GM21528 (cell line): ENCODE measurements at regions not wholly inside any gene's neighbourhood (a gene's known extent, or its start where the extent isn't known, plus 50 kb on each side); places are given as distances from the start of the nearest gene placed in this dataset.
"Not testable (repeated sequence)": the region's sequence is repeated elsewhere in the genome, so short reads cannot be mapped to it uniquely, and the experiment has no call there.

Source experiments
- ATAC-seq: cut with Tn5 transposase; IDR thresholded peaks from one replicate; pipeline ENCODE4 v1.9.1; 2021; ENCODE audit warnings: mild to moderate bottlenecking, moderate library complexity; ENCODE audit not compliant: unreplicated experiment, low FRiP score

DNA sequence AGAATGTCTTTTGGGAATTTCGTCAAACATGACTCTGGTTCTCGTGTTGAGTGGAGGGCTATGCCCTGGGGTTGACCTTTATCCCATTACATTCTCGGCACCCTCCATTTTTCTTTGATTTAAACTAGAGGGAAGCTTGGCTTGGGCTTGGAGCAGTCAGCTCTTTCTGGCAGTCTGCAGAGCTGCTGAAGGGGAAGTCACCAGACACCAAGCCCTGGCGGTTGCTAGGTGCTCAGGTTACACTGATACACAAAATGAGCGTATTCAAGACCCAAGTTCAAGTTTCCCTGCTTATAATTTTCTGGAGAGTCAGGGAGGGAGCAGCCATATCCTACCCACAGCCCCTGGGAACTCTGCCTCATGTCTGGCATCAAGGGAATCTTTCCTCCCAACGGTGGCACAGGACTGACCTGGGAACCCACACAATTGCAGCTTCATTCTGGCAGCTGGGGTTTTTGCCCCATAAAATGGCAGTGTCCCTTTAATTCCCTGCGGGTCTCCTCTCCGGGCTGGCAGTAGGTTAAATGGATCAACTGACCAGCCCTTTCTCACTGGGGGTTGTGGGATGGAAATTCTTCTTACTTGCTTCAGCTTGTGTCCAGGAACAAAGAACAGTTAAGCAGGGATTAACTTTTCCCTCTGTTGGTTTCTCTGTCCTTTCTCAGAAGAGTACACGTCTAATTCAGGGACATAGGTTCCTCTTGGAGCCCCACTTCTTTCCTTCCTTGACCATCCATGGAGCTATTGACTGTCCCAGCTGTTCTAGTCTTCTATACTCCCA, 110.0 kb upstream of the DLG1 start:
- ATAC-seq, result no peak

DNA sequence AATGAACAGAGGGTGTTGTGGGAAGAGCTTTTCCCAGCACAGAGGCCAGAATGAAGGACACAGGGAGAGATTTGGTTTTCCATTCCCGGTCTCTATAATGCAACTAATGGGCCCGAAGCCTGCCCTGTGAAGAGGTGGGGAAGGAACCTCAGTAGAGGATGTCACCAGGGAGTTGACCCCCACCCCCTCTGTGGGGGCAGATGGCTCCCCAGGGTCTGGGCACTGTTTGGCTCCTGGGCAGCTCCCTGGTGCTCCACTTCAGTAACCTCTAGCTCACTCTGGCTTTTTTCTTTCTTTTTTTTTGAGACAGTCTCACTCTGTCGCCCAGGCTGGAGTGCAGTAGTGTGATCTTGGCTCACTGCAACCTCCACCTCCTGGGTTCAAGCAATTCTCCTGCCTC, 109.1 kb upstream of the DLG1 start:
- no peak for ATAC-seq

- ATAC-seq, result no peak
Observed at GRCh38 chr3:197407053-197407452, 108.6 kb upstream of the DLG1 start.

DNA sequence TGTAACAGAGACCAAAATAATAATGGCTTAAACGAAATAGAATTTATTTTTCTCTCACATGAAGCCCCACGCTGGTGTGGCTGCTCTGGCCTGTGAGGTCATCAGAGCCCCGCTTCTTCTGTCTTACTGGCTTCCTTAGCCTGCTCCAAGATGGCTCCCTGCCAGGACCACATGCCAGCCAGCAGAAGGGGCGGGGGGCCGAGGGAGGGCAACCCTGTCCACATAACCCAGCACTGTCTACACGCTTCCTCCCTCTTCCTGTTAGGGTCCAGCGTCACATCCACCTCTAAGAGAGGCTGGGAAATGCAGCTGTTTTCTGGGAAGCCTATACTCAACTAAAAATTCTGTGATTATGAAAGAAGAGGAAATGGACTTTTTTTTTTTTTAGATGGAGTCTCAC, 107.9 kb upstream of the DLG1 start:
- no peak for ATAC-seq

DNA sequence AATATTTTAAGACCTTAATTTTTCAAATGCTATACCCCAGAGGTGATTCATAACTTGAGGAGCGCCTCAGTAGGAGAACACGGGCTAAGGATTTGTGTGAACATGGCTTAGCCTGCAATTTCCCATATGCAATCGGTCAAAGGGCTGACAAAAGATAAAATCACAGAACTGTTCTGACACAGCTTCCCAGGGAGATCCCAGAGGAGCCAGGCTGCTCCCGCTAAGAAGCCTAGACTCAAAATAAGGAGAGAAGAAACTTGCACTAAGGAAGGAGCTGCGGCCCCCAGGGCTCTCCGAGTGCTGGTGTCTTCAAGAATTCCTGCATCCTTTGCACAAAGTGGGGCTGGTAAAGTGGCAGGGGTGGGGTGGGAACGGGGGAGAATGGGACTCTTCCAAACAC, 106.3 kb upstream of the DLG1 start:
- no peak for ATAC-seq

GRCh38 chr3:197404030-197404429, 105.6 kb upstream of the DLG1 start:
- ATAC-seq, result no peak

DNA sequence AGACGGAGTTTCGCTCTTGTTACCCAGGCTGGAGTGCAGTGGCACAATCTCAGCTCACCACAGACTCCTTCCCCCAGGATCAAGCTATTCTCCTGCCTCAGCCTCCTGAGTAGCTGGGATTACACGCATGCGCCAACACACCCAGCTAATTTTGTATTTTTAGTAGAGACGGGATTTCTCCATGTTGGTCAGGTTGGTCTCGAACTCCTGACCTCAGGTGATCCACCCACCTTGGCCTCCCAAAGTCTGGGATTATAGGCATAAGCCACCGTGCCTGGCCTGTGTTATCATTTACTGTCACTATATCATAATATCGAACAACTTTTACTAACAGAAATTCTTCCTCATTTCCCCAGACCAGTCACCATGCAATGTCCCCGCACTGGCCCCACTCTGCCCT, 104.0 kb upstream of the DLG1 start:
- not testable (repeated sequence) for ATAC-seq

GRCh38 chr3:197399486-197399885, 101.1 kb upstream of the DLG1 start:
- ATAC-seq, result no peak

- no peak for ATAC-seq
Observed at GRCh38 chr3:197398286-197398878, 100.0 kb upstream of the DLG1 start.

GRCh38 chr3:197397838-197398237, 99.4 kb upstream of the DLG1 start:
- no peak for ATAC-seq

DNA sequence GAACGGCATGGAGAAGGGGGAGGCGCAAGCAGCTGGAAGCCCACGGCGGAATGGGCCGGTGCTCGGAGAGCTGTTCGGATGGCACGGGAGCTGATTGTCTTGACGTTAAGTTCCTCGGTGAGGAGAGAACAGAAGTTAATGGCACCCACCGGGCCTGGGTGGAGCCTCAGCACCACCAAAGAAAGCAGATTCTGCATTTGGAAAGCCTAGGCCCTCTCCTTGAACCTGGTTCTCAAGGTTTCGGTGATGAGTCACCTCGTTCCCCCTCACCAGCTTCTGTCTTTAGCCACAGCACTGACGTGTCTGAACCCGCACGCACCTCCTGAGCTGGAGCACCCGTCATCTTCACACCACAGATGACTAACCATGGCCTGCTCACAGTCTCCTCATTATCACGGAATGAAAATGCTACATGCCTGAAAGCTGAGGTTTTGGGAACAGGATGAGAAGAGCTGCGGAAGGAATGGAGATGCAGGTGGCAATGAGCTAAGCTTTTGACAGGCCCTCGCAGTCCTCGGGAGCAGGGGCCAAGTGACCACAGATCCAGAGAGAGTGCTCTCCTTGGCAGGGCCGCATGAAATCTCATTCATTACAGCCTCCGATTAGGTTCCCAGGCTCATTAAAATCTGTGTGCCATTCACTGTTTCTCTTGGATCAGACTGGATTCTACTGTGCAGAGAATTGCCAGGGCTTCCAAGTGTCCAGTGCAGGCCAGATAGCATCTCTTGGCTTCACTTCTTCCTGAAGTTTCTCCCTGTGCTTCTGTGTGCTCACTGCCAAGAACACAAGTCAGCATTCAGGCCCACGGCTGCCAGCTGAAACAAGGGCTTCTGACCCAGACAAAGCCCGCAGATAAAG, 96.3 kb upstream of the DLG1 start:
- peak; percentile 90 for ATAC-seq

DNA sequence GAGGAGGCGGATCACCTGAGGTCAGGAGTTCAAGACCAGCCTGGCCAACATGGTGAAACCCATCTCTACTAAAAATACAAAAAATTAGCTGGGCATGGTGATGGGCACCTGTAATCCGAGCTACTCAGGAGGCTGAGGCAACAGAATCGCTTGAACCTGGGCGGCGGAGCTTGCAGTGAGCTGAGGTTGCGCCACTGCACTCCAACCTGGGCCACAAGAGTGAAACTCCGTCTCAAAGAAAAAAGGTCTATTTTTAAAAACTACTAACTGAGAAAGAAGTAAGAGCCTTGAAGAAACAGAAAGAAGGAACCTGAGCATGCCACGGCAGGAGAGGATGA, 95.7 kb upstream of the DLG1 start:
- ATAC-seq, result peak; percentile 37

DNA sequence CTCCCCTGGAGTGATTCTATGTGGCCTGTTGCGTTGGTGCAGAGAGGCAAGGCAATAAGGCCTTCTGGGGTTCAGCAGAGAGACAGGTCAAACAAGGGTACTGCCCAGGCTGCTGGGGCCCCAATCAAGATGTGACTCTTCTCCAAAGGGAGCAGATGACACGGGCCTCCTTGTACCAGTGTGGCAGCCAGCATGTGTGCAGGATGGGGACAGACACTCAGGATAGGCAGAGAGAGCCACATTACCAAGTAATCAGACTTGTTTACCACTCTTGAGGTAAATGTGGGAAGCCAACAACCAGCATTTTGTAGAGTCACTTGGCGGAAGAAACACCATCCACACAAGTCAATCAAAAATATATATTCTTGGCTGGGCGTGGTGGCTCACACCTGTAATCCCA, 95.3 kb upstream of the DLG1 start:
- ATAC-seq, result no peak

DNA sequence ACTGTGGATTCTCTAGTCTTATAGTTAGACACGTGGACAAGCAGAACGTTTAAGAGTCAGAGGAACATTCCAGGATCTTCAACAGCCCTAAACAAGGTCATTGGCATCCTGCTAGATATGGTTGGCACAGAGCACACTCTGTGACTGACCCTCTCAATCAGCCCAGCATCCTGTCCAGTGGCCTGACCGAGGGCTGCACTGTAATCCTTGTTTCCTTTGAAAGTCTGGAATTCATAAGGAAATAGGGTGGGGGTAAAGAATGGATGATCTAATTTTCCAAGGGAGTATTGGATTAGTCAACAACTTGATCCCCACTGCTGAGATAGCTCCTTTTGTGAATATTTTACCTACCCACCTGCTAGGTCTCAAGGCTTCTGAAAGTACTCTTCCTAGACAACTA, 94.5 kb upstream of the DLG1 start:
- no peak for ATAC-seq

GRCh38 chr3:197381371-197381770, 83.0 kb upstream of the DLG1 start:
- no peak for ATAC-seq

DNA sequence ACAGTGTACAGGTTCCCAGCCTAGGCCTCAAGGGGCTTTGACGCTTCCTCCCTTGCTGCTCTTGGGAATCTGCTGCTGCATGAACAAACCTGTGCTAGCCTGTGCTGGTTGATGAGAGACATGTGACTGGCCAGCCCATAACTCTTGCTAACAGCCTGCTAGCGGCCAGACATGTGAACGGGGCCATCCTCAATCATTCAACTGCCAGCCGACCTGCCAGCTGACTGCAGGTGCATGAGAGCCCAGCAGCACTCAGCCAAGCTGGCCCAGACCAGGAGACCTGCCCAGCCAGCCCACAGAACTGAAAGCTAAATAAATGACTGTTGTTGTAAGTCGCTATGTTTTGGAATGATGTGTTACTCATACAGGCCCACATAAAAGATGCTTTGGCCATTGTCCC, 82.4 kb upstream of the DLG1 start:
- ATAC-seq, result no peak

DNA sequence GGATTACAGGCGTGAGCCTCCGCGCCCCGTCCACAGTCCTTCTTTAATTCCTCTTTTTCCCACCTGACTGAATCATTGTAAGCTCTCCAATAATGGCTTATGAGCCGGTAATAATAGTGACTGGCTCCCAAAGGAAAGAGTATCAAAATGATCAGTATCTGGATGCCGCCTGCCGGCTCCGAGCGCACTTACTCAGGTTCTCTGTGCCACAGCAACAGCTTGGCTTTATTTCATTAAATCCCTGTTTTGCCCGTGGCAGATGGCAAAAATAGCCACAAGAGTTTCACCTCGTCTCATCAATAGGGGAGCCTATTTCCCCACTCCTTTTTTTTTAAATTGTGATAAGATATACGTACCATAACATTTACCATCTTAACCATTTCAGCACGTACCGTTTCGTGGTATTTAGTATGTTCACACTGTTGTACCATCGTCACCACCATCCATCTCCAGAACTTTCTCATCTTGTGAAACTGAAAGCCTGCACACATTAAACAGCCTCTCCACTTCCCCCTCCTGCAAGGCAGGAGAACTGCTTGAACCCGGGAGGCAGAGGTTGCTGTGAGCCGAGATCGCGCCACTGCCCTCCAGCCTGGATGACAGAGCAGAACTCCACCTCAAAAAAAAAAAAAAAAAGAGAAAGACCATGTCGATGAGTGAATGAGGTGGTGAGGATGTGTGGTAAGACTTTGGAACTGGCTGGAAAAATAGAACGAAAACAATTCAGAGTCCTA, 80.7 kb upstream of the DLG1 start:
- no peak for ATAC-seq

- no peak for ATAC-seq
Observed at GRCh38 chr3:197376735-197377555, 78.5 kb upstream of the DLG1 start.

DNA sequence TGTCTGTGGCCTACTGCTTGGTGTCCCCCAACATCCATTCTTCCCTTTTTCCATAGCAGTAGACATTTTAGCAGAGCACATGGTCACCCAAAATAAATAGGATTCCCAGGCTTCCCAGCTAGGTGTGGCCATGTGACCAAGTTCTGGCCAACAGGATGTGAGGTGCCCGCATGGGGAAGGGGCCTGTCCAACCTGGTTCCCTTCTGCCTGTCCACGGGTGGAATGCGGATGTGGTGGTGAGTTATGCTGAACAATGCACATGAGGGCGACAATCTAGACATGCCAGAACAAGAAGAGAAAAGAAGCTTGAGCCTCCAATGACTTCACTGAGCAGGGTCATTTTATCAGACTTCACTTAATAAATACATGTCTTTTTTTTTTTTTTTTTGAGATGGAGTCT, 77.6 kb upstream of the DLG1 start:
- ATAC-seq, result no peak

DNA sequence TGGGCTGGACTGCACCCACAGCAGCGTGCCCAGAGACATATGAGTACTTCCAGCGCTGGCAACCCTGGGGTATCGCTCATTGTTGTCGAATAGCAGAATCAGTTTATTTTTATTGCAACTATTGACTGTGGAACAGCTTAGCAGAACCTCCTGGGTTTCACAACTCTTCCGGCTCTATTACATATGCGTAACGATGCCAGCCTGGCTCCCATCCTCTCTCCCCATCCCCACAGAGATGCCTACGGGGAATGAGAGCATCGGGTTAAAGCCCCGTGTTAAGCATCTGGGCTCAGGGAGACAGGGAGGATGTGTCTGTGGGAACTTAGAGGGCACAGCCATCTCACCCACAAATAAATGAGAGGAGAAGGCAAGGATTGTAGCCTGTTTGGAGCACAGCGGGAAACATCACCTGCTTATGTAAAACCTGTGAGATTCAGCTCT, 76.6 kb upstream of the DLG1 start:
- ATAC-seq, result no peak
